SU-DHL-6 (cell line): ENCODE measurements at regions not wholly inside any gene's neighbourhood (a gene's known extent, or its start where the extent isn't known, plus 50 kb on each side); places are given as distances from the start of the nearest gene placed in this dataset.

Experiments
- CTCF ChIP-seq: fragments of 200-600 bp; sonication (generic); IDR thresholded peaks from one replicate; pipeline ENCODE4 v1.5.1; 2017; ENCODE audit warnings: antibody characterized with exemption, mild to moderate bottlenecking, low read length, moderate library complexity; ENCODE audit not compliant: insufficient read depth, poor library complexity, severe bottlenecking
- EZH2phosphoT487 ChIP-seq: fragments of 200-600 bp; sonication (generic), shearing (Covaris generic); conservative IDR thresholded peaks from 2 replicates; pipeline ENCODE4 v1.6.1; 2018; ENCODE audit warnings: mild to moderate bottlenecking, antibody characterized with exemption, low read length, moderate library complexity, mixed read lengths

GRCh38 chr1:217336724-217337123 is 294.2 kb downstream of the GPATCH2 start:
- TF ChIP-seq CTCF (no peak), EZH2phosphoT487 (no peak)
